ENCODE measurements at regions not wholly inside any gene's neighbourhood (a gene's known extent, or its start where the extent isn't known, plus 50 kb on each side); places are given as distances from the start of the nearest gene placed in this dataset.

- TF ChIP-seq PATZ1 (CRISPR knock-in tag; IDR thresholded peaks at IDR 0.05; ENCODE audit: borderline replicate concordance), result no peak
- TF ChIP-seq RARB (CRISPR knock-in tag; IDR thresholded peaks at IDR 0.05), result no peak
These were observed 1282.8 kb upstream of the ACVR2A start for GRCh38 chr2:146561996-146562395.
